ENCODE measurements at regions not wholly inside any gene's neighbourhood (a gene's known extent, or its start where the extent isn't known, plus 50 kb on each side); places are given as distances from the start of the nearest gene placed in this dataset.

GRCh38 chr11:45507916-45508315 is 157.5 kb downstream of the CHST1 start:
- DNase-seq (ENCODE audit: low spot score): no peak
- TF ChIP-seq, protein P1, sequence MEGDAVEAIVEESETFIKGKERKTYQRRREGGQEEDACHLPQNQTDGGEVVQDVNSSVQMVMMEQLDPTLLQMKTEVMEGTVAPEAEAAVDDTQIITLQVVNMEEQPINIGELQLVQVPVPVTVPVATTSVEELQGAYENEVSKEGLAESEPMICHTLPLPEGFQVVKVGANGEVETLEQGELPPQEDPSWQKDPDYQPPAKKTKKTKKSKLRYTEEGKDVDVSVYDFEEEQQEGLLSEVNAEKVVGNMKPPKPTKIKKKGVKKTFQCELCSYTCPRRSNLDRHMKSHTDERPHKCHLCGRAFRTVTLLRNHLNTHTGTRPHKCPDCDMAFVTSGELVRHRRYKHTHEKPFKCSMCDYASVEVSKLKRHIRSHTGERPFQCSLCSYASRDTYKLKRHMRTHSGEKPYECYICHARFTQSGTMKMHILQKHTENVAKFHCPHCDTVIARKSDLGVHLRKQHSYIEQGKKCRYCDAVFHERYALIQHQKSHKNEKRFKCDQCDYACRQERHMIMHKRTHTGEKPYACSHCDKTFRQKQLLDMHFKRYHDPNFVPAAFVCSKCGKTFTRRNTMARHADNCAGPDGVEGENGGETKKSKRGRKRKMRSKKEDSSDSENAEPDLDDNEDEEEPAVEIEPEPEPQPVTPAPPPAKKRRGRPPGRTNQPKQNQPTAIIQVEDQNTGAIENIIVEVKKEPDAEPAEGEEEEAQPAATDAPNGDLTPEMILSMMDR (IDR thresholded peaks at IDR 0.05; ENCODE audit: extremely low read depth, missing control alignments): no peak

- DNase-seq (ENCODE audit: low spot score): no peak
- TF ChIP-seq, protein P1 (IDR thresholded peaks at IDR 0.05; ENCODE audit: extremely low read depth, missing control alignments): no peak
Observed at GRCh38 chr11:45503311-45503710, 162.1 kb downstream of the CHST1 start.

DNA sequence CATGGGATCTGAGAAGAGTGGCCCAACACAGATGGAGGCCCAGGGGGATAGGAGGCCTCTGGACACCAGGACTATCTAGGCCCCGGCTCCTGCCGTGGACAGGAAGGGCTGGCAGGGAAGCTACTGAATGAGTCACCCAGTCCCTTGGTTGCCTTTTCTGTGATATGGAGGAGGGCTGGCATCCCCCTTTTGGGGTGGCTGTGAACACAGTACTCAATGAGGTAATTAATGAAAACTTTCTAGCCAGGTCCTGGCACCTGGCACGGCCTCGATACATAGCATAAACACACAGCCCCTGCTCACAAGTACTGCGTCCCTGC is 163.2 kb downstream of the CHST1 start:
- no peak for DNase-seq (ENCODE audit: low spot score)
- TF ChIP-seq, protein P1 (IDR thresholded peaks at IDR 0.05; ENCODE audit: extremely low read depth, missing control alignments): no peak

GRCh38 chr11:45501392-45502225 is 163.8 kb downstream of the CHST1 start:
- TF ChIP-seq, protein P1 (IDR thresholded peaks at IDR 0.05; ENCODE audit: extremely low read depth, missing control alignments): no peak
- no peak for DNase-seq (ENCODE audit: low spot score)

- no peak for DNase-seq (ENCODE audit: low spot score)
- TF ChIP-seq, protein P1 (IDR thresholded peaks at IDR 0.05; ENCODE audit: extremely low read depth, missing control alignments): no peak
Observed at GRCh38 chr11:45500451-45500850, 165.0 kb downstream of the CHST1 start.

DNA sequence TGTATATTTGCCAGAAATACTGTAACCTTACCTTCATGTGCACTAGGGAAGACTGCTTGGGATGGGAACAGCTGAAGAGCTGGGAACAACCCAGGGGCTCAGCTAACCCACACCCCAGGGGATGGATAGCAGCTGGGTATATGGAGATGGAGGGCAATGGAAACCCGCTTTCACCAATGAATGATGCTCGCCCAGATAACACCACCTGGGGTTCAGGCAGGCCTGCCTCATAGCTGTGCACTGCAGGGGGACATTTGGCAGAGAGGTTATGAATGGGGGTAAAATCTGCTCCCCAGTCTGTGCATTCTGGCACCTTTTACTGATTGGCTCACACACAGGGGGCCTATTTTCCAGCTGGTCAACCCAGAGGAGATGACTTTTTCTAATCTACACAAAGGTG is 170.7 kb downstream of the CHST1 start:
- TF ChIP-seq, protein P1 (IDR thresholded peaks at IDR 0.05; ENCODE audit: extremely low read depth, missing control alignments): no peak
- DNase-seq (ENCODE audit: low spot score): no peak

GRCh38 chr11:45489281-45489905 is 176.0 kb downstream of the CHST1 start:
- TF ChIP-seq, protein P1 (IDR thresholded peaks at IDR 0.05; ENCODE audit: extremely low read depth, missing control alignments): no peak
- DNase-seq (ENCODE audit: low spot score): no peak

Measured in GM20000 (cell line).